GM10266 (cell line): ENCODE measurements at regions not wholly inside any gene's neighbourhood (a gene's known extent, or its start where the extent isn't known, plus 50 kb on each side); places are given as distances from the start of the nearest gene placed in this dataset.
"Not testable (repeated sequence)": the region's sequence is repeated elsewhere in the genome, so short reads cannot be mapped to it uniquely, and the experiment has no call there.

Experiments used
- DNase-seq: peaks from one replicate; pipeline ENCODE4 v3.0.0; 2012; ENCODE audit errors: extremely low spot score
- TF ChIP-seq, protein P1 (sequence below): IDR thresholded peaks from 2 replicates; pipeline ENCODE4 v1.5.1; 2012; ENCODE audit warnings: mild to moderate bottlenecking, low read depth; ENCODE audit not compliant: control insufficient read depth, insufficient read depth; ENCODE audit errors: missing control alignments

DNA sequence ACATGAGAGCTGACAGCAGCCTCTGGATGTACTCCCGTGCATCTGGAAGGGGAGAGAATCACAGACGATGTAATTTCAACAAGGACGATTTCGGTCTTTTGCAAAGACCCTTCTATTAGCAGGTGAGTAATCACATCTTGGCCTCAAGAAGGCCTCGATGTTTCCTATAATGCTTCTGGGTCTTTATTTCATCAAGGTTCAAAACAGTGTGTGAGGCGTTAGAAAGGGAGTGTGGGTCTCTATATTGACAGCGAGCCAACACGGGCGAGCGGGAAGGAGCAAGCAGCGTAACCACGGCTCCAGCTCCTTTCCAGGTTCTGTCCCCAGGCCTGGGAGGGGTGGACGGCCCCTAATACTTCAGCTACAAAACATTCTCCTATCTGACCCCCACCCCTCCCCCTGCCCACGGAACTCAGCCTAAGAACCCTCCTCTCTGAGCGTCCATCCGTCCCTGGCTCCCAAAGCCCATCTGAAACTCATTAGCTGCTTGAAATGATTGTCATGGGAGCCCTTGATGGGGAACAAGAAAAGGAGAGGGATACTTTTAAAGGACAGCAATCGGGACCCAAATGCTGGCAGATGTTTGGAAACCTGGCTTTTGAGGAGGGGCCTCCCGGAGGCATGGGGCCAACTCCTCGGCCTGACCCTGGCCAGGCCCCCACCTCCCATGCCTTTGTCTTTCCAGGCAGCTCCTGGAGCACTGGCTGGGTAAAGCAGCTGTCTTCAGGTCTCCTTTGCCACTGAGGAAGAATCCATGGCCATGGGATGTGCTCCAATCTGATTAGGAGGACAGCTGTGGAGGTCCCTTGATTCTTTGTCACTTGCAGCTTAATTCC is 250.8 kb downstream of the FOXD2 start:
- TF ChIP-seq, protein P1, sequence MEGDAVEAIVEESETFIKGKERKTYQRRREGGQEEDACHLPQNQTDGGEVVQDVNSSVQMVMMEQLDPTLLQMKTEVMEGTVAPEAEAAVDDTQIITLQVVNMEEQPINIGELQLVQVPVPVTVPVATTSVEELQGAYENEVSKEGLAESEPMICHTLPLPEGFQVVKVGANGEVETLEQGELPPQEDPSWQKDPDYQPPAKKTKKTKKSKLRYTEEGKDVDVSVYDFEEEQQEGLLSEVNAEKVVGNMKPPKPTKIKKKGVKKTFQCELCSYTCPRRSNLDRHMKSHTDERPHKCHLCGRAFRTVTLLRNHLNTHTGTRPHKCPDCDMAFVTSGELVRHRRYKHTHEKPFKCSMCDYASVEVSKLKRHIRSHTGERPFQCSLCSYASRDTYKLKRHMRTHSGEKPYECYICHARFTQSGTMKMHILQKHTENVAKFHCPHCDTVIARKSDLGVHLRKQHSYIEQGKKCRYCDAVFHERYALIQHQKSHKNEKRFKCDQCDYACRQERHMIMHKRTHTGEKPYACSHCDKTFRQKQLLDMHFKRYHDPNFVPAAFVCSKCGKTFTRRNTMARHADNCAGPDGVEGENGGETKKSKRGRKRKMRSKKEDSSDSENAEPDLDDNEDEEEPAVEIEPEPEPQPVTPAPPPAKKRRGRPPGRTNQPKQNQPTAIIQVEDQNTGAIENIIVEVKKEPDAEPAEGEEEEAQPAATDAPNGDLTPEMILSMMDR: no peak
- DNase-seq: no peak

DNA sequence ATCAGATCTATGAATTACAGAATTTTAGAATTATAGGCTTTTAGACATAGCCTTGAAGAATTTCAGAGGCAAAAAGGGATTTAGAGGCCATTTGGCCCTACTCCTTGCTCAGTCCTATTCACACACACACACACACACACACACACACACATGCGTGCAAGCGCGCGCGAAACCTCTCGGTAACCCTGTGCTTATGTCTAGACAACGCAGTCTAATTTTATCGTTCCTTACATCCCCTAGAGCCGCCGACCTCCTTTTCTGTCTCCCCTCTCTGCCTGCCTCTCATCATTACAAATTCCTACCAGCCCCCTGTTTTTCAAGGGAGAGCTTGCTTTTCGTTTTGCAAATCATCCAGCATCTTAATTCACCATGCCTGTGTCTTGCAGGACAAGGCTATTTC is 252.1 kb downstream of the FOXD2 start:
- no peak for DNase-seq
- TF ChIP-seq, protein P1: no peak

DNA sequence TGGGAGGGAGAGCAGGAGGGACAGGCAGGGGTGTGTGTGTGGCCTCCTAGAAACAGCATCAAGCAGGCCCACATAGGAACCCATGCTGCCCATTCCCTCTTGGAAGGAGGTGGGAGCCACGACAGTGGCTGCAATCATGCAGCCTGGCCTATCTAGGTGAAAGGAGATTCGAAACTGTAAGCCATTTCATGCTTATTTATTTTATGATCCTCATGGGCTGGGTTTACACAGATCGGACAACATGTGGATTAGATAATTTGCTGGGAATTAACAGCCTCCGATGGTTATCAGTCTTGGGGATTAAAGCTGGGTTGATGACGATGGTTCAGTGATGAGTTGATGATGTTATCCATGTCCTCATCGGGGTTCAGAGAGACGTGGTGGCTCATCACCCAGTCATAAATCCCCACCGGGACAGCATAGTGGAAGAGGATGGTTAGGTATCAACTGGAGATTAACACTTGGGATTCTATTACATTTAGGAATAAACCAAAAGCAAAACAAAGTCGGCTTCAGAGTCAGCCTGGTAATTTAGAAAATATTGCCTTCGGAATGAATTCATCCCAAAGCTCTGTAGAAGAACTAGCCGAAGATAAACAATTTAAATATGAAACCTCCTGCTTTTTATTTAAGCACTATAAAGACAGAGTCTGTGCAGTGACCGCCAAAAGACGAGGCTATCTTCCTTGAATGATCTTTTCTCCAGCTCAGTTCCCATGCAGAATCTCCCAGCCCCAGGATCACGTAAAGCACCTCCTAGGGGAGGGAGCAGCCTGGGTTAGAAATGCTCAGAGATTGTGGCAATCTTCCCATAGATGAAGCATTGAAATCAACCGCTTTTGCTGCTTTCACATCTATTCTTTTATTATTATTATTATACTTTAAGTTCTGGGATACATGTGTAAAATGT is 252.8 kb downstream of the FOXD2 start:
- TF ChIP-seq, protein P1: no peak
- DNase-seq: no peak

DNA sequence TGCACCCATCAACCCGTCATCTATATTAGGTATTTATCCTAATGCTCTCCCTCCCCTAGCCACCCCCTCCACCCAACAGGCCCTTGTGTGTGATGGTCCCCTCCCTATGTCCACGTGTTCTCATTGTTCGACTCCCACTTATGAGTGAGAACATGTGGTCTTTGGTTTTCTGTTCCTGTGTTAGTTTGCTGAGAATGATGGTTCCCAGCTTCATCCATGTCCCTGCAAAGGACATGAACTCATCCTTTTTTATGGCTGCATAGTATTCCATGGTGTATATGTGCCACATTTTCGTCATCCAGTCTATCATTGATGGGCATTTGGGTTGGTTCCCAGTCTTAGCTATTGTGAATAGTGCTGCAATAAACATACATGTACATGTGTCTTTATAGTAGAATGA is 253.4 kb downstream of the FOXD2 start:
- DNase-seq: not testable (repeated sequence)

DNA sequence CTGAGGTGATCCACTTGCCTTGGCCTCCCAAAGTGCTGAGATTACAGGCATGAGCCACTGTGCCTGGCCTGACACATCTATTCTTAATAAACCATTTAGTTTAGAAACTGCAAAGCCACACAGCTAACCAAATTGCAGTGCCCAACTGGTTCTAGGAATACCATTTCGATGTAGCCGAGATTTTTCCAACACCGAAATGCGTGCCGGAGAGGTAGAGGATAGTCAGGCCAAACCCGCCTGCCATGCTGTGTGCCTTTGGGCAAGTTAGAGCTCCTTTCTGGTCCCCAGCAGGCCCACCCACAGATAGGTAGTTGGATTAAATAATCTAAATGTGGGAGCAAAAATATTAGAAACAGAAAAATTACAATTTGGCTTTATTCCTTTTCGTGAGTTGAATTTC is 254.4 kb downstream of the FOXD2 start:
- DNase-seq: no peak
- TF ChIP-seq, protein P1: no peak

DNA sequence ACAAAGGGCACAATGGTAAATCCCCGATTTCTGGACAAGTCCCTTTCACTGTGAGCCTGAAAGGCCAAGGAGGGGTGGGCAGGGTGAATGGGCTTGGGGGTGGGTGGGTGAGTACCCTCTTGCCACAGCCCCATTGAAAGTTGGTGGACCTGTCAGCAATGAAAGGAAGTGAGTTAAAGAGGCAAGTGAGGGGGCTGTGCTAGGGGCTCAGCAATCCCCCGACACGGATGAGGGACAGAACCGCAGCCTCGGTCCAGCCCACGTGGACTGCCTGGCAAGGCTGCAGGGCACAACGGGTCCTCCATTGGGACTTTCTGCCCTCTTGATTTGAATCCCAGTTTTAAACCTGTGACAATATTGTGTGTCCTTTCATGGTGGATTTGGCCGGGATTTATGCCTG is 255.3 kb downstream of the FOXD2 start:
- DNase-seq: no peak
- TF ChIP-seq, protein P1: no peak

DNA sequence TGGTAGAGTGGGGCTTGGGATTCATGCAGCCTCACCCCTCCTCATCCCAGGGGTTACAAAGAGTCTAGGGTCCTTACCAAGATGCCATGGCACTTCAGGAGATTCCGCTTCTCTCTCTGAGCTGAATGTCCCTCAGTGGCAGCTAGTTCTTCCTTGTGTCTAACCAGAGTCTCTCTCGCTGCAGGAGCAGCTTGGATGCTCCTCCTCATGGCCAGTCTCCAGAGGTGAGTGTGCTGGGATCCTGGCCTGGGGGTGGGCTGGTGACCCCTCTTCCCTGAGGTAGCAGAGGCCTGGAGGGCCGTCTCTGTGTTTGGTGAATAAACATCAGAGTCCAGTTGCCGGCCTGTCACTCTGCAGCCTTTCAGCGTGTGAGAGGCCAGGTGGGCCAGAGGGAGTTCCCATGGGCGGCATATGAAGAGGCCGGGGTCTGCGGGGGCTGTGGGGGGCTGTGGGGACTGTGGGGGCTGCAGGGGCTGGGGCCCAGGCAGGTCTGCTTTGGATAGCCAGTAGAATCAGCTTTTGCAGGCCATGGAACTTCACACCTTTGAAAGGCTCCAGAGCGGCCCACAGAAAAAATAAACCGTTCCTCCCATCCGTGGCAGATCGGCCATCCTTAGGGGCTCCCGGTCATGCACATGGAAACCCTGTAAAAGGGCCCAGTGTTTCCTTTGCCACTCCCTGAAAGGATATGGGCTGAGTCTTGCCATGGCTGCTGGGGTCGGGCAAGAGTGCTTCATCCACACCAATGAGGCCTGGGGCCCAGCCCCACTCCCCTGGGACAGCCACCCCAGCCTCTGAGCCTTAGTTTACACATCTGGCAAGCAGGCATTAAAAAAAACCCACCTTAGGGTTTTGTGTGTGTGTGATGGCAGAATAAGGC is 256.4 kb downstream of the FOXD2 start:
- no peak for DNase-seq
- TF ChIP-seq, protein P1: no peak
